Ascending aorta (tissue), 2 donors: ENCODE measurements at regions not wholly inside any gene's neighbourhood (a gene's known extent, or its start where the extent isn't known, plus 50 kb on each side); places are given as distances from the start of the nearest gene placed in this dataset.

Experiments used
- DNase-seq, 2 donors: peaks; one replicate each; pipeline ENCODE4 v3.0.0-alpha.2; 2019; ENCODE audit warnings: low spot score in 2 of 2
- H3K27ac ChIP-seq, 2 donors: fragments of 200-600 bp; sonication (generic); one replicate each; pipeline ENCODE4 v1.5.1; 2016 to 2017; ENCODE audit warnings: mild to moderate bottlenecking in 1 of 2
- H3K27me3 ChIP-seq: fragments of 200-600 bp; sonication (generic); one replicate; pipeline ENCODE4 v1.5.1; 2017
- H3K36me3 ChIP-seq, 2 donors: fragments of 200-600 bp; sonication (generic); one replicate each; pipeline ENCODE4 v1.5.1; 2016
- H3K4me1 ChIP-seq, 2 donors: fragments of 200-600 bp; sonication (generic); one replicate each; pipeline ENCODE4 v1.5.1; 2016 to 2017; ENCODE audit warnings: mild to moderate bottlenecking in 1 of 2
- H3K4me3 ChIP-seq, 2 donors: fragments of 200-600 bp; sonication (generic); one replicate each; pipeline ENCODE4 v1.5.1; 2016 to 2017; ENCODE audit warnings: mild to moderate bottlenecking in 1 of 2
- H3K9me3 ChIP-seq, 2 donors: fragments of 200-600 bp; sonication (generic); one replicate each; pipeline ENCODE4 v1.5.1; 2016
- intact Hi-C: fragments of 100-400 bp; cut with DNase I; formaldehyde crosslinking; loops from one replicate; pipeline ENCODE4 v1.15.1; 2023
- TF ChIP-seq, protein P1 (sequence below), 3 experiments: fragments of 200-600 bp in 2 of 3; fragments of 450-650 bp in 1 of 3; sonication (generic) in 2 of 3; IDR thresholded peaks; one replicate each; pipeline ENCODE4 v1.5.1; 2016 to 2019; ENCODE audit warnings: antibody characterized with exemption in 3 of 3, mild to moderate bottlenecking in 1 of 3, moderate library complexity in 1 of 3

DNA sequence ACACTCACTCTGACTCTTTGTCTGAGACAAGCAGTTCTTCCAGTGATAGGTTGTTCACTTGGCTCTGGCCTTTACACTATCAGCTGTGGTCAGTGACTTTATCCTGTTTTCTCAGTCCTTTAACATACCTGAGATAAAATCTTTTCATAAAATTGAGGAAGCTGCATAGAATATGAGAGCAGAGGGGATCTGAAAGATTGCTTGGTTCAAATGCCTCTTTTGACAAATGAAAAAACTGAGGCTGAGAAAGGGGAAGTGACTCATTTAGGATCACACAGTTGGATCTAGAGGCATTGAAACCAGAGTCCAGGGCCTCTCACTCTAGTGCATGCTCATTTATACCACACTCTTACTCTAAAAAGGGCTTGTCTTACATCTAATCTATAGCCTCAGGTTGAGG lies 277.0 kb upstream of the TBX18 start:
- H3K27me3 ChIP-seq: no peaks in the 10 kb centered on the region
- no peaks in the 10 kb centered on the region for H3K4me1 ChIP-seq
- no peaks in the 10 kb centered on the region for H3K9me3 ChIP-seq
- no peak overlapping the region for H3K27ac ChIP-seq
- intact Hi-C loops: no loop called here
- no peaks in the 10 kb centered on the region for H3K36me3 ChIP-seq
- TF ChIP-seq, protein P1, sequence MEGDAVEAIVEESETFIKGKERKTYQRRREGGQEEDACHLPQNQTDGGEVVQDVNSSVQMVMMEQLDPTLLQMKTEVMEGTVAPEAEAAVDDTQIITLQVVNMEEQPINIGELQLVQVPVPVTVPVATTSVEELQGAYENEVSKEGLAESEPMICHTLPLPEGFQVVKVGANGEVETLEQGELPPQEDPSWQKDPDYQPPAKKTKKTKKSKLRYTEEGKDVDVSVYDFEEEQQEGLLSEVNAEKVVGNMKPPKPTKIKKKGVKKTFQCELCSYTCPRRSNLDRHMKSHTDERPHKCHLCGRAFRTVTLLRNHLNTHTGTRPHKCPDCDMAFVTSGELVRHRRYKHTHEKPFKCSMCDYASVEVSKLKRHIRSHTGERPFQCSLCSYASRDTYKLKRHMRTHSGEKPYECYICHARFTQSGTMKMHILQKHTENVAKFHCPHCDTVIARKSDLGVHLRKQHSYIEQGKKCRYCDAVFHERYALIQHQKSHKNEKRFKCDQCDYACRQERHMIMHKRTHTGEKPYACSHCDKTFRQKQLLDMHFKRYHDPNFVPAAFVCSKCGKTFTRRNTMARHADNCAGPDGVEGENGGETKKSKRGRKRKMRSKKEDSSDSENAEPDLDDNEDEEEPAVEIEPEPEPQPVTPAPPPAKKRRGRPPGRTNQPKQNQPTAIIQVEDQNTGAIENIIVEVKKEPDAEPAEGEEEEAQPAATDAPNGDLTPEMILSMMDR (IDR thresholded peaks at IDR 0.05): no peak
- H3K4me3 ChIP-seq: no peak overlapping the region
- no peak for DNase-seq

DNA sequence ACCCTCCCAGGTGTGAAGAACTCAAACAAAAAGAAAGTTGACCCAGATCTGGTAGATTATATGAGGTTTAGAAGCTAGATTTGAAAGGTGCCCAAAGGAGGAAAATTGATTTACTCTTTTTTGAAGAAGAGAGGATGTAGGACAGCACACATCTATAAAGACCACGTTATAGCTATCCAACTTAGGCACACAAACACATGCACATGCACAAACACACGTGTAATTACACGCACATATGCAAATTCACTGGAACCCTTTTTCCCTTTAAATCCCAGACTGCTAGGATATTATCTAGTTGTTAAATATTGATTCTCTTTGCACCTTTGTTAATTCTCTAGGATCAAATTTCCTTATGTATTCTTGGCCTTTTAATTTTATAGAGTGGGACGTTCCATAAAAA lies 272.8 kb upstream of the TBX18 start:
- Histone ChIP-seq H3K36me3 (no peaks in the 10 kb centered on the region), H3K4me3 (no peak overlapping the region), H3K9me3 (no peaks in the 10 kb centered on the region), H3K27me3 (no peaks in the 10 kb centered on the region), H3K4me1 (no peaks in the 10 kb centered on the region), H3K27ac (no peak overlapping the region)
- TF ChIP-seq, protein P1 (IDR thresholded peaks at IDR 0.05): no peak
- intact Hi-C loops: no loop called here
- no peak for DNase-seq

DNA sequence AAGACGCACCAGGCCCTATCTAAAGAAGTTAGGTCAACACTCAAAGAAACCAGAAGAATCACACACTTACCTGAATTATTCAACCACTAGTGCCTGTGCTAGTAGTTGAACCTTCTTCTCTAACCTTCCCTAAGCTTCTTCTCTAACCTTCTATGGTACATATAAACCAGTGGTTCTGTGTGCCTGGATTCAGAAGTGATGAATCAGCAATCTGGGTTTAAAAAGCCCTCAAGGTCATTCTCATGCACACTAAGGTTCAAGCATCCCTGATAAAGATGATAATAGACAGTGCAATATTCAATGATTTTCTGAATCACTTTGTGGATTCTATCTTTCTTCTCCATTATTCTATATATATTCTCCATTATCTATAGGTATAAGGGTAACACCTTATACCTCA lies 271.4 kb upstream of the TBX18 start:
- Histone ChIP-seq H3K4me3 (no peak overlapping the region), H3K4me1 (no peaks in the 10 kb centered on the region), H3K36me3 (no peaks in the 10 kb centered on the region), H3K27ac (no peak overlapping the region), H3K9me3 (no peaks in the 10 kb centered on the region), H3K27me3 (no peaks in the 10 kb centered on the region)
- TF ChIP-seq, protein P1 (IDR thresholded peaks at IDR 0.05): no peak
- intact Hi-C loops: no loop called here
- no peak for DNase-seq

DNA sequence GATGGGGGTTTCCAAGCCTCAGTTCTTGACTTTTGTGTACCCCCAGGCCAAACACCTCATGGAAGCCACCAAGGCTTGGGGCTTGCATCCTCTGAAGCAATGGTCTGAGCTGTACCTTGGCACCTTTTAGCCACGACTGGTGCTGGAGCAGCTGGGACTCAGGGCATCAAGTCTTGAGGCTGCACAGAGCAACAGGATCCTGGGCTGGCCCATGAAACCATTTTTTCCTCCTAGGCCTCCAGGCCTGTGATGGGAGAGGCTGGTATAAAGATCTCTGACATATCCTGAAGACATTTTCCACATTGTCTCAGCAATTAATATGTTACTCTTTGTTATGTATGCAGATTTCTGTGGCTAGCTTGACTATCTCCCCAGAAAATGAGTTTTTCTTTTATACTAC lies 269.1 kb upstream of the TBX18 start:
- no peak overlapping the region for H3K4me3 ChIP-seq
- intact Hi-C loops: no loop called here
- TF ChIP-seq, protein P1 (IDR thresholded peaks at IDR 0.05): no peak
- no peaks in the 10 kb centered on the region for H3K27me3 ChIP-seq
- H3K27ac ChIP-seq: no peak overlapping the region
- no peak for DNase-seq
- no peaks in the 10 kb centered on the region for H3K36me3 ChIP-seq
- H3K9me3 ChIP-seq: no peaks in the 10 kb centered on the region
- no peaks in the 10 kb centered on the region for H3K4me1 ChIP-seq

DNA sequence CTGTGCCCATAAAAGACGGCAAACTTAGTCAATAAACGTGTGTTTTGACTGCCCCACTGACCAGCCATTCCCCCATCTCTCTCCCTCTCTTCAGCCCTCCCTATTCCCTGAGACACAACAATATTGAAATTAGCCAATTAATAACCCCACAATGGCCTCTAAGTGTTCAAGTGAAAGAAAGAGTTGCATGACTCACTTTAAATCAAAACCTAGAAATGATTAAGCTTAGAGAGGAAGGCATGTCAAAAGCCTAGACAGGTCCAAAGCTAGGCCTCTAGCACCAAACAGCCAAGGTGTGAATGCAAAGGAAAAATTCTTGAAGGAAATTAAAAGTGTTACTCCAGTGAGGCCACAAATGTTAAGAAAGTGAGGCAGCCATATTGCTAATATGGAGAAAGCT lies 261.6 kb upstream of the TBX18 start:
- no peaks in the 10 kb centered on the region for H3K9me3 ChIP-seq
- H3K36me3 ChIP-seq: no peaks in the 10 kb centered on the region
- TF ChIP-seq, protein P1 (IDR thresholded peaks at IDR 0.05): no peak
- H3K4me3 ChIP-seq: no peak overlapping the region
- intact Hi-C loops: no loop called here
- no peak overlapping the region for H3K27ac ChIP-seq
- H3K27me3 ChIP-seq: no peaks in the 10 kb centered on the region
- H3K4me1 ChIP-seq: no peaks in the 10 kb centered on the region
- DNase-seq: no peak

DNA sequence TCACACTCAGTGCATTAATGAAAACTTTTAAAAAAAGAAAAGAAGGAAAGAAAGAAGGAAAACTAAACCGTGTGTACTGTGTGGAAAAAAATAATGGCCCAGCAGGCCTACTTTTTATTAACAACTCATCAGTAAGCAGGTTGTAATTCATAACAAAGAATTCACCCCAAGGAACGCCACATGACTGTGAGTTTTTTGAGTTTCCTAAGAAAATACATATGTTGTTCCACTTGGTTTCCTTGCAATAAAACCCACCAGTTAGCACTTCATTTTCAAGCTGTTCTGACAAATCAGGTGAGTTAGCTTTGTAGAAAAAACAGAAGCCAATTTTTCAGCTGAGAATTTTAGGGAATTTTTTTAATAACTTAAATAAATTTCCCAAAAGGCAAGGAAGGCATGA lies 259.3 kb upstream of the TBX18 start:
- H3K9me3 ChIP-seq: no peaks in the 10 kb centered on the region
- no peaks in the 10 kb centered on the region for H3K4me1 ChIP-seq
- TF ChIP-seq, protein P1 (IDR thresholded peaks at IDR 0.05): no peak
- no peak overlapping the region for H3K4me3 ChIP-seq
- H3K27me3 ChIP-seq: no peaks in the 10 kb centered on the region
- intact Hi-C loops: no loop called here
- DNase-seq: no peak
- no peak overlapping the region for H3K27ac ChIP-seq
- no peaks in the 10 kb centered on the region for H3K36me3 ChIP-seq
